Right cardiac atrium (tissue), 5 donors: ENCODE measurements at regions not wholly inside any gene's neighbourhood (a gene's known extent, or its start where the extent isn't known, plus 50 kb on each side); places are given as distances from the start of the nearest gene placed in this dataset.

Source experiments
- ATAC-seq, 2 donors: fragments of 200-7000 bp; cut with Tn5 transposase; one replicate each; pipeline versions ENCODE4 v1.8.0 to v1.9.1; 2020; ENCODE audit warnings: moderate library complexity in 2 of 2, mild to moderate bottlenecking in 1 of 2
- DNase-seq, 3 donors: peaks; one replicate each; pipeline ENCODE4 v3.0.0-alpha.2; 2020
- H3K27ac ChIP-seq: one replicate; pipeline ENCODE4 v1.5.1; 2013; ENCODE audit warnings: mild to moderate bottlenecking, low read length, control low read depth, moderate library complexity
- H3K27me3 ChIP-seq: one replicate; pipeline ENCODE4 v1.6.1; 2013; ENCODE audit not compliant: control insufficient read depth, insufficient read depth
- H3K4me1 ChIP-seq: one replicate; pipeline ENCODE4 v1.6.1; 2013; ENCODE audit warnings: low read length; ENCODE audit not compliant: control insufficient read depth, insufficient read depth
- H3K4me3 ChIP-seq: one replicate; pipeline ENCODE4 v1.5.1; 2013; ENCODE audit warnings: low read length, control low read depth
- H3K9me3 ChIP-seq: one replicate; pipeline ENCODE4 v1.6.1; 2013; ENCODE audit warnings: low read length; ENCODE audit not compliant: control insufficient read depth
- WGBS: extraction: QIAGEN DNeasy Blood & Tissue Kit; methylation state at CpG from one replicate; pipeline ENCODE4 v1.1.7; 2013; 5-methylcytosine and 5-hydroxymethylcytosine counted together
- intact Hi-C, 4 donors: fragments of 100-400 bp; cut with DNase I; formaldehyde crosslinking; loops; one replicate each; pipeline versions ENCODE4 v1.11.0 to v1.14.0; 2022 to 2023
- donor health status: healthy with polysubstance abuse.
- donor health status: DM: no; HTN: yes; CAD: no.
- donor health status: DM: no; HTN: no; CAD: no.
- donor health status: DM: no; HTN: yes; CAD: no; lungs with severe emphysema.
- donor health status: DM: yes; HTN: yes; CAD: no.

DNA sequence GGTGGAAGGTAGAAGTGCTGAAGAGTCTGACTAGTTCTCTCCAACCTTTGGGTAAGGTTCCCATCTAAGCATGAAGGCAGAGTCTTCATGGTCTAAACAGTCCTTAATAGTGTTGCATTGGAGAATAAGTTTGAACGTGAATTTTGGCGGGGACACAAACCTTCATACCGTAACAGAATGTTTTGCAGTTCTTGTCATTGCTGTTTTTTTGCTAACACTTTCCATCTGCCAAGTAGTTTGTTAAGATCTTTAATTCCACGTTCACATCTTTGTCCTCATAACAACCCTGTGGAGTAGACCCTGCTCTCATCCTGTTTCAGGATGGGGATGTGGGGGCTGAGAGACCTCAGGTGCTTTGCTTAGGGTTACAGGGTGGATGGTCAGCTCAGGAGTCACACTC, 936.9 kb upstream of the EEF2KMT start:
- no peak for DNase-seq
- Histone ChIP-seq H3K9me3 (no peaks in the 10 kb centered on the region), H3K27ac (no peak overlapping the region), H3K4me1 (no peaks in the 10 kb centered on the region), H3K27me3 (no peaks in the 10 kb centered on the region), H3K4me3 (no peak overlapping the region)
- intact Hi-C loops: no loop called here
- 85% methylated on average over 4 of the region's 4 CpGs for WGBS
- no peak for ATAC-seq

DNA sequence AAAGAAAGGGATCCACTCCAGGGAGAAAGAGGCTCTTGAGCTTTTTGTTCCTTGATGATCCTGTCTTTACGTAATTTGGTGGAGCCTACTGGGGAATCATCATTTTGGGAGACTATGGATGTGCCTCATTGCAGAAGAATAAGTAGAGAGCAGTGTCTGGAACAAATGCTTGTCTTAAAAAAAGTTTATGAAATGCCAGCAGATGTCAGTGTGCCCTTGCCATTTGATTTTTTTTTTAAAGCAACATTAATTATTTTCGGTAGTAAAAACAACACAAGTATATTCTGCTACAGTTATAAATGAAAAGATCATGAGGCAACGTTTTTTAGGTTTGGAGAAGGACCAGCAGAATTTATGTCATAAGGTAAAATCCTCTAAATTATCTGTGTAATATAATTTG, 934.8 kb upstream of the EEF2KMT start:
- DNase-seq (no peak), ATAC-seq (no peak)
- intact Hi-C loops: no loop called here
- no peaks in the 10 kb centered on the region for H3K4me1 ChIP-seq
- no peak overlapping the region for H3K27ac ChIP-seq
- H3K4me3 ChIP-seq: no peak overlapping the region
- no peaks in the 10 kb centered on the region for H3K9me3 ChIP-seq
- no peaks in the 10 kb centered on the region for H3K27me3 ChIP-seq
- 57% methylated on average over 3 of the region's 3 CpGs for WGBS

DNA sequence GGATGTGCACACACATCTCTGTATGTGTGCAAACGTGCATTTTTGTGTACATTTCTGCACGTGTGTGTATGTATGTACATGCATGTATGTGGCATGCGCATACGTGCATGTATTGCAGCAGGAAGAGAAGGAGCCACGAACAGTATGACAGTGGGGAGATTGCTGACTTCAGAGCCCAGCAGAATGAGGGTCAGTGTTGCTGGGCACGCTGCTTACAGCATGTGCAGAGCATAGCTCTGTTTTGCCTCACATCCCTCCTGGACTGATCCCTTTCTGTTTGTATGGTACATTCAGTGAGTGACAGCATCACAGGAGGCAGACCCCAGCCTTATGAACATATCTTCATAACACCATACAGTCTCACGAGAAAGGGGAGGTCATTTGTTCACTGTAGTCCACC, 934.0 kb upstream of the EEF2KMT start:
- H3K4me1 ChIP-seq: no peaks in the 10 kb centered on the region
- no peaks in the 10 kb centered on the region for H3K27me3 ChIP-seq
- no peak overlapping the region for H3K4me3 ChIP-seq
- 38% methylated on average over 7 of the region's 7 CpGs for WGBS
- intact Hi-C loops: no loop called here
- ATAC-seq (no peak), DNase-seq (no peak)
- no peaks in the 10 kb centered on the region for H3K9me3 ChIP-seq
- H3K27ac ChIP-seq: no peak overlapping the region

DNA sequence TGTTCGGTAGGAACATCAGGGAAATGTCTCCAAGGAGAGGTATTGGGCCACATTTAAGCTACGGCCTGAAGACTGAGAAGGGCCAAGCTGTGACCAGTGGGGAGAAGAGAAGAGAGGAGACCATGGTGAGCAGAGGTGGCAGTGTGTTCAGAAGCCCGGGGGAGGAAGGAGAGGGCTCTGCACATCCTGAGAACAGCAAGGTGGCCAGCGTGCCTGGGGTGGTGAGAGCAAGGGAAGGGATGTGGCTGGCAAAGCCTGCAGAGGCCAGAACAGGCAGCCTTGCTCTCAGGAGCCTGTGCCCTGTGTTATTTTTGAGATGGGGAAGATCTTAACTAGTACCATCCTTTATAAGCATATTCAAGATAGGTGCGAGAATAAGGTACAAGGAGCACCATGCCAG, 933.5 kb upstream of the EEF2KMT start:
- no peak for DNase-seq
- intact Hi-C loops: no loop called here
- WGBS: 77% methylated on average over 5 of the region's 5 CpGs
- Histone ChIP-seq H3K27me3 (no peaks in the 10 kb centered on the region), H3K27ac (no peak overlapping the region), H3K4me1 (no peaks in the 10 kb centered on the region), H3K4me3 (no peak overlapping the region), H3K9me3 (no peaks in the 10 kb centered on the region)
- ATAC-seq: no peak

DNA sequence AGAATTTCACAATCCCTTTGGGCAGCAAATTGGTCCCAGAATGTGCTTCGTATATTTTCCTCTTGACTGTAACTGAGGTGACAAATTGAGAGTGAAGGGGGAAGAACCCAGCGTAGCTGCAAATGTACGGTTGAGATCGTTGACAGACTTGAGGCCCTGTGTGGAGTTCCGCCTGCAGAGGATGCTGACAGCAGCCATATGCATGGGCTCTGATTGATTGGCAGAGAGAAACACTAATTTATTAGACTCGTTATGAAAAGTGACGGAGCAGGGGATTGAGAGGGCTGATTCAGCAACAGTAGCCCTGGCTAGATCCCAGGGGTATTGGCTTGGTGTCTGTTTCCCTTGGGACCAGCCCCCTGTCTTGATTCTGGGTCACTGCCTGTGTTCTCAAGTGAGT, 930.1 kb upstream of the EEF2KMT start:
- Histone ChIP-seq H3K9me3 (no peaks in the 10 kb centered on the region), H3K4me1 (no peaks in the 10 kb centered on the region), H3K27me3 (no peaks in the 10 kb centered on the region), H3K27ac (no peak overlapping the region), H3K4me3 (no peak overlapping the region)
- WGBS: 69% methylated on average over 7 of the region's 7 CpGs
- intact Hi-C loops: no loop called here
- ATAC-seq (no peak), DNase-seq (no peak)

DNA sequence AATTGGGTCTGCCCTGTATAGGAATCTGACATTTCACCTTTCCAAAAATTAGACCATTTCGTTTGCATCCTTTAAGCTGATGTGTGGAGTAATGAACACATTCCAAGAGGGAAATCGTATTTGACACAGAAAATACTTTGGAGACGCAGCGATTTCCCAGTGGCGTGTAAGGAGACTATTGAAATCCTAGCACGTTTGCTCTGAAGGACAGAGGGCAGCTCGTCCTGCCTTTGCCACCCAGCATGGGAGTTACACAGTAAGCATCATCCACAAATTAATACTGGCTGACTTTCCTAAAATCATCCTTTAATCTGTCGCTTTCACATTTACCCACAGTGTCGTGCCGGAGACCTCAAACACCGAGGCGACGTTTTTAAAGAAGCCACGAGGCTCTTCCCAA, 925.9 kb upstream of the EEF2KMT start:
- intact Hi-C loops: no loop called here
- Histone ChIP-seq H3K4me1 (no peaks in the 10 kb centered on the region), H3K27ac (no peak overlapping the region), H3K27me3 (no peaks in the 10 kb centered on the region), H3K9me3 (no peaks in the 10 kb centered on the region), H3K4me3 (no peak overlapping the region)
- DNase-seq: no peak
- 76% methylated on average over 14 of the region's 14 CpGs for WGBS
- ATAC-seq: no peak

DNA sequence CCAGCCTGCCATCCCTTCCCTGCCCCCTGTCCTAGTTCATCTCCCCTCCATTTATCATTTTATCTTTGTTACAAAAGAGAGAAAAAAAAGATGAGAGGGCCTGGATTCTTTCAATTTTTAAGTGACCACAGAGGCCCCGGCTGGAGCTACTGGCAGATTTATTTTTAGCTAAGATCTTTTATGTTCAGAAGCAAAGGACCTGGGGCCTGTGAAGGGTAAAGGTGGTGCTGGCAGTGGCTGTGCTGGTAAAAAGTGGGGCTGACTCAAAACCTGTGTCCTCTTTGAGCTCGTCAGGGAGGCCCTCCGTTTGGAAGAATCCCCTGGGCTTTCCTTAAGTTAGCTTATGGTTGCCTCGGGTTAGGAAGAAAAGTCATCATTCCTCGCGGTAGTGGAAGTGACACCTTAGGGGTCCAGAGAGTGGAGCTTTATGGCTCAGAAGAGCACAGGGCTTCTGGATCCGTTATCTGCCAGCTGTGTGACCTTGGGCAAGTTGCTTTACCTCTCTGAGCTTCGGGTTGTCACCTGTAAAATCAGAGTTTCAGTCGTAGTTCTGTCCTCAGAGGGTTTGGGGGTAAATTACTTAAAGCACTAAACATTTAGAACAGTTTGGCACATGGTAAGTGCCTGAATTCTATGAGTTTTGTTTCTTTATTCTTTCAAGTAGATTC, 923.8 kb upstream of the EEF2KMT start:
- WGBS: 49% methylated on average over 9 of the region's 9 CpGs
- Histone ChIP-seq H3K27me3 (no peaks in the 10 kb centered on the region), H3K27ac (no peak overlapping the region), H3K9me3 (no peaks in the 10 kb centered on the region), H3K4me3 (no peak overlapping the region), H3K4me1 (no peaks in the 10 kb centered on the region)
- DNase-seq: no peak
- intact Hi-C loops: no loop called here
- ATAC-seq: no peak

DNA sequence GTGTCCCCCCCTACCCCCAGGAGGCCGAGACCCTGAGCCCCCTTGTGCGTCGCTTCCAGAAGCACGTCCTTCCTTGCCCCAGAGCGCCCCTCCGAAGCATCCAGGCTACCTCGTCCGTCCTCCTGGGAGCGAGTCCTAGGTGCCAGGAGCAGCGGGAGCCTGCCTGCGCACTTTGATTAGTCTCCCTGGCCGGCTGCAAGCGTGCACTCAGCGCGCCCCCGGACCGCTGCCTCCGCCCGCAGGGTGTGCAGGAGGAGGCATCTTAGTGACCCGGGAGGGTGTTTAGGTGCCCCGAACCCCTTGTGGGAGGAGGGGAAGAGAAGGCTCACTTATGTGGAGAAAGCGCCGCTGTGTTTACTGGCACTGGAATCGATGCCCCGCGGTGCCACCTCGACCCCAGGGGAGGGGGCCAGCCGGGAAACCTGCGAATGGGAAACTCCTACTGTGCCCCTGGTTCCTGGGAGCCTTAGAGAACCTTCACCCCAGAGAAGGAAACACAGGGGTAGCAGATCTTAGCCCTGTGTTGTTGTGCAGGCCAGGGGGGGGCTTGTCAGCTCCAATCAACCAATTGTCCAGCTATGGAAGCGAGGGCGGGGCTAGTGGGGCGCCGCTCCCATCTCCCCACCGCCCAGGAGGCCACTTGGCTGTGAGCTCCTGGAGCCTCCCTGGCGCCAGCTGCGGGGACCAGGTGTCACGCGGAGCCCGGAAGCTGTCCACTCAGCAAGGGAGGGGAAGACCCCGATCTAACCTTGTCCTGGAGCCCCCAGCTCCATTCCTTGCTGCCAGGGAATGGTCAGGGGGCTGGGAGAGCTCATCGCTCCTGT, 922.8 kb upstream of the EEF2KMT start:
- no peak for DNase-seq
- H3K4me1 ChIP-seq: no peaks in the 10 kb centered on the region
- H3K27ac ChIP-seq: no peak overlapping the region
- no peaks in the 10 kb centered on the region for H3K27me3 ChIP-seq
- H3K4me3 ChIP-seq: no peak overlapping the region
- intact Hi-C loops: no loop called here
- WGBS: 7% methylated on average over 41 of the region's 41 CpGs
- ATAC-seq: no peak
- no peaks in the 10 kb centered on the region for H3K9me3 ChIP-seq

DNA sequence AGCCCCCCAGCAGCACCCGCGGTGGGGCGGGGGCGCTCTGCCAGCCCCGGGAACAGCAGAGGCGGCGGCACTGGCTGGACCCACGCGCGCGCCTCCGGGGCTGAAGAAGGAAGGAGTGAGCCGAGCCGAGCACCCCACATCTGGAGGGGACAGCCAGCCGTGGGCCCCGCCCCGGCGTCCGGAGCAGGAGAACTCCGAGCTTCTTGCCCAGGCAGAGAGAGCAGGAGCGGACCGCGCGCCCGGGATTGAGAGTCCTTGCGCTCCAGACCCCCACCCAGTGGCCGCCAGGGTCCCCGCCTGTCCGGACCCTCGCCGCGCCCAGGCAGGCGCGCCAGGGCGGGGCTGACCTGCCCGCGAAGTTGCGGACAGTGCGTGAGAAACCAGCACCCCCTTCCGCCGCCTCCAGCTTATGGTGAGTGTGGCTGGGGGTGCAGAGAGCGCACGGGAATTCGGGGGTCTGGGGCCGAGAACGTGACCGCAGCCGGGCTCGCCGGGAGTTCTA, 921.9 kb upstream of the EEF2KMT start:
- H3K9me3 ChIP-seq: no peaks in the 10 kb centered on the region
- no peaks in the 10 kb centered on the region for H3K4me1 ChIP-seq
- DNase-seq (peak in 1 of 3 donors; percentile 47), ATAC-seq (no peak)
- no peaks in the 10 kb centered on the region for H3K27me3 ChIP-seq
- H3K4me3 ChIP-seq: no peak overlapping the region
- H3K27ac ChIP-seq: no peak overlapping the region
- intact Hi-C loops: no loop called here
- WGBS: 2% methylated on average over 50 of the region's 50 CpGs

DNA sequence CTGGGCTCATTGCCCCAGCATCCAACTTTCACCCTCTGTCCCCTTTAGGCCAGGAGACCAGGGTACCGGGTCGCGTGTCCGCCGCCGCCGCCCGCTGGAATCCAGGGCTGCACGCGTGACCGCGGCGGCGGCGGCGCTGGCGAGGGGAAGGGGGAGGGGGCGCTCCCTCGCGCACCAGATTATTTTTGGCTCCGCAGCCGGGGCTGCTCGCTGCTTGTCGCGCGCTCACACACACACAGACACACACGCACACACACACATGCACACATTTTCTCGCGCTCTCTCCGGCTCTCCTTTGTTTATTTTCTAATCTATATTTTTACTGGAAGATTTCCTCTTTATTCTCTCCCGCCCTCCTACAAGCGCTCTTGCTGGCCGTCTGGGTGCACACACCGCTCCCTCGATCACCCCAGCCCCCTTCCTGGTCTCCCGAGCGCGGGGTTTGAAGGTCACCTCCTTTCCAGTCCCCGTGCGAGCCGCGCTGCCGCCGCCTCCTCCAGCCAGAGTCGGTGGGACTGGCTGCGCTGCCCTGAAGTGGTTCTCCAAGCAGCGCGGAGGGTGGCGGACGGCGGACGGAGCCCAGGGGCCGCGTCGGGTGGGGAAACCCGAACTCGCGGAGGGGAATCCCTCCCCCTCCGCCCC, 921.4 kb upstream of the EEF2KMT start:
- ATAC-seq (no peak), DNase-seq (peak in 1 of 3 donors; percentile 33)
- Histone ChIP-seq H3K27me3 (no peaks in the 10 kb centered on the region), H3K9me3 (no peaks in the 10 kb centered on the region), H3K4me3 (no peak overlapping the region), H3K4me1 (no peaks in the 10 kb centered on the region), H3K27ac (no peak overlapping the region)
- intact Hi-C loops: no loop called here
- WGBS: under 1% methylated on average over 59 of the region's 59 CpGs

DNA sequence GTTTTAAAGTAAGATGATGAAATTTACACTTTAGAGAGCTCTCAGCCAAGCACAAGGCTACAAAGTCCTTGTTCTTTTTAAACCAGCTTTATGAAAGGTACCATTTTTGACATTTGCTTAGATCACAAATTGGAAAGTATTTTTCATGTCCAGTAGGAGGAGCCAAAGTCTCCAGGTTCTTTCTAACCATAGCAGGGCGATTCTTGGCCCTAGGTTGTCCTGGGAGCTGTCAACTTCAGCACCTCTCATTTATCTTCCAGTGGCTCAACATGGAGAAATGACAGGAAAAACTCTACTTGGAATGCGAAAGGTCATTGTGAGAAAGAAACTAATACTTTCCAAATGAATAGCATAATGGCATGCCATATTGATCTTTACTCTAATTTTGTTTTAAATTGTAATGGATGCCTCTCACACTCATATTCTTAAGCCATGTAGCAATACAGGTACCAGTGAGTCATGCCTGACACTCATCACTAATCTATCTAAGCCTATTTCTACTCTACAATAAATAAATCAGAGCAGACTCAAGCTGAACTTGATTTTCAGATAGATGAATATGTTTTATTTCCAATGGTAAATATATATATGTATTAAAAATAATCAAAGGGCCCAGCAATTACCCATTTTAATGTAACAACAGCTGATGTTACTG, 919.1 kb upstream of the EEF2KMT start:
- Histone ChIP-seq H3K27me3 (no peaks in the 10 kb centered on the region), H3K9me3 (no peaks in the 10 kb centered on the region), H3K27ac (no peak overlapping the region), H3K4me1 (no peaks in the 10 kb centered on the region), H3K4me3 (no peak overlapping the region)
- intact Hi-C loops: no loop called here
- no peak for DNase-seq
- no peak for ATAC-seq
- 10% methylated on average over 2 of the region's 2 CpGs for WGBS
